HL-60 (cell line): ENCODE measurements at regions not wholly inside any gene's neighbourhood (a gene's known extent, or its start where the extent isn't known, plus 50 kb on each side); places are given as distances from the start of the nearest gene placed in this dataset.

Source experiments
- DNase-seq, 2 experiments: peaks; one replicate each; pipeline ENCODE4 v3.0.0-alpha.2; 2010 to 2020; ENCODE audit warnings: low read depth in 1 of 2, low spot score in 1 of 2
- H3K27ac ChIP-seq: fragments of 250-450 bp; sonication (Bioruptor Pico); replicated peaks from 2 replicates; pipeline ENCODE4 v1.5.1; 2020; ENCODE audit warnings: mild to moderate bottlenecking, moderate library complexity
- H3K27me3 ChIP-seq: fragments of 250-450 bp; sonication (Bioruptor Pico); 2 replicates; pipeline ENCODE4 v1.5.1; 2021; ENCODE audit warnings: mild to moderate bottlenecking, moderate library complexity; ENCODE audit not compliant: insufficient read depth, poor library complexity, severe bottlenecking
- H3K4me3 ChIP-seq: replicated peaks from 2 replicates; pipeline ENCODE4 v1.5.1; 2011; ENCODE audit warnings: mild to moderate bottlenecking, control low read depth, low read length; ENCODE audit not compliant: insufficient read depth
- GABPA ChIP-seq: IDR thresholded peaks from 2 replicates; pipeline ENCODE4 v1.6.1; 2012; ENCODE audit warnings: low read depth
- POLR2AphosphoS5 ChIP-seq: IDR thresholded peaks from 2 replicates; pipeline ENCODE4 v1.6.1; 2012; ENCODE audit warnings: low read depth
- SPI1 ChIP-seq: IDR thresholded peaks from 2 replicates; pipeline ENCODE4 v1.6.1; 2012; ENCODE audit warnings: low read depth, mild to moderate bottlenecking, borderline replicate concordance
- TF ChIP-seq, protein P1 (sequence below): IDR thresholded peaks from one replicate; pipeline ENCODE4 v1.5.1; 2011; ENCODE audit warnings: low read length, control low read depth, inconsistent platforms; ENCODE audit not compliant: insufficient read depth
- TF ChIP-seq, protein P2 (sequence below): IDR thresholded peaks from 2 replicates; pipeline ENCODE4 v1.6.1; 2012; ENCODE audit warnings: low read depth; ENCODE audit not compliant: insufficient replicate concordance

DNA sequence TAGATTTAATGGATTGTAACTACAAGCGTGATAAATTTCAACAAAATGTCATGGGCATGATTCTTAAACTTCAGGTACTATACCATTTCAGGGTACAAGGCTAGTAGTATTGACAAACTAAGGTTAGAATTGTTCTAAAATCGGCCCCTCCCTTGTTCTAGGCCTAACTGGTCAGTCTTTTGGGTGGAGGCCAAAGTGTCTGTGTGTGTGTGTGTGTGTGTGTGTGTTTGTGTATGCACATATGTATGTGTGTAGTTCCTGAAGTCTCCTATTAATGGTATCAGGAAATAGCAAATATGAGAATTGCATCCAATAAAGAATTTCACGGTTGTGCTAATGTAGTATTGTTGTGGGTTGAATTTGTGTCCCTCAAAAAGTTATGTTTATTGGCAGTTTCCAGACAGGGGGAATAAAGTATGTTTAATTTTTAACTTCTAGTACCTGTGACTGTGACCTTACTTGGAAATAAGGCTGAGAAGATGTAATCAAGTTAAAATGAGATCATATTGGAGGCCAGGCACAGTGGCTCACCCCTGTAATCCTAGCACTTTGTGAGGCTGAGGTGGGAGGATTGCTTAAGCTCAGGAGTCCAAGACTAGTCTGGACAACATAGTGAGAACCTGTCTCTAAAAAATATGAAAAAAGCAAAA, 119.2 kb downstream of the KLF5 start:
- no peak overlapping the region for H3K4me3 ChIP-seq
- H3K27me3 ChIP-seq = no peaks in the 10 kb centered on the region
- no peak for TF ChIP-seq GABPA
- TF ChIP-seq POLR2AphosphoS5 = no peak
- TF ChIP-seq, protein P1, sequence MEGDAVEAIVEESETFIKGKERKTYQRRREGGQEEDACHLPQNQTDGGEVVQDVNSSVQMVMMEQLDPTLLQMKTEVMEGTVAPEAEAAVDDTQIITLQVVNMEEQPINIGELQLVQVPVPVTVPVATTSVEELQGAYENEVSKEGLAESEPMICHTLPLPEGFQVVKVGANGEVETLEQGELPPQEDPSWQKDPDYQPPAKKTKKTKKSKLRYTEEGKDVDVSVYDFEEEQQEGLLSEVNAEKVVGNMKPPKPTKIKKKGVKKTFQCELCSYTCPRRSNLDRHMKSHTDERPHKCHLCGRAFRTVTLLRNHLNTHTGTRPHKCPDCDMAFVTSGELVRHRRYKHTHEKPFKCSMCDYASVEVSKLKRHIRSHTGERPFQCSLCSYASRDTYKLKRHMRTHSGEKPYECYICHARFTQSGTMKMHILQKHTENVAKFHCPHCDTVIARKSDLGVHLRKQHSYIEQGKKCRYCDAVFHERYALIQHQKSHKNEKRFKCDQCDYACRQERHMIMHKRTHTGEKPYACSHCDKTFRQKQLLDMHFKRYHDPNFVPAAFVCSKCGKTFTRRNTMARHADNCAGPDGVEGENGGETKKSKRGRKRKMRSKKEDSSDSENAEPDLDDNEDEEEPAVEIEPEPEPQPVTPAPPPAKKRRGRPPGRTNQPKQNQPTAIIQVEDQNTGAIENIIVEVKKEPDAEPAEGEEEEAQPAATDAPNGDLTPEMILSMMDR = no peak
- TF ChIP-seq, protein P2, sequence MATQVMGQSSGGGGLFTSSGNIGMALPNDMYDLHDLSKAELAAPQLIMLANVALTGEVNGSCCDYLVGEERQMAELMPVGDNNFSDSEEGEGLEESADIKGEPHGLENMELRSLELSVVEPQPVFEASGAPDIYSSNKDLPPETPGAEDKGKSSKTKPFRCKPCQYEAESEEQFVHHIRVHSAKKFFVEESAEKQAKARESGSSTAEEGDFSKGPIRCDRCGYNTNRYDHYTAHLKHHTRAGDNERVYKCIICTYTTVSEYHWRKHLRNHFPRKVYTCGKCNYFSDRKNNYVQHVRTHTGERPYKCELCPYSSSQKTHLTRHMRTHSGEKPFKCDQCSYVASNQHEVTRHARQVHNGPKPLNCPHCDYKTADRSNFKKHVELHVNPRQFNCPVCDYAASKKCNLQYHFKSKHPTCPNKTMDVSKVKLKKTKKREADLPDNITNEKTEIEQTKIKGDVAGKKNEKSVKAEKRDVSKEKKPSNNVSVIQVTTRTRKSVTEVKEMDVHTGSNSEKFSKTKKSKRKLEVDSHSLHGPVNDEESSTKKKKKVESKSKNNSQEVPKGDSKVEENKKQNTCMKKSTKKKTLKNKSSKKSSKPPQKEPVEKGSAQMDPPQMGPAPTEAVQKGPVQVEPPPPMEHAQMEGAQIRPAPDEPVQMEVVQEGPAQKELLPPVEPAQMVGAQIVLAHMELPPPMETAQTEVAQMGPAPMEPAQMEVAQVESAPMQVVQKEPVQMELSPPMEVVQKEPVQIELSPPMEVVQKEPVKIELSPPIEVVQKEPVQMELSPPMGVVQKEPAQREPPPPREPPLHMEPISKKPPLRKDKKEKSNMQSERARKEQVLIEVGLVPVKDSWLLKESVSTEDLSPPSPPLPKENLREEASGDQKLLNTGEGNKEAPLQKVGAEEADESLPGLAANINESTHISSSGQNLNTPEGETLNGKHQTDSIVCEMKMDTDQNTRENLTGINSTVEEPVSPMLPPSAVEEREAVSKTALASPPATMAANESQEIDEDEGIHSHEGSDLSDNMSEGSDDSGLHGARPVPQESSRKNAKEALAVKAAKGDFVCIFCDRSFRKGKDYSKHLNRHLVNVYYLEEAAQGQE = no peak
- TF ChIP-seq SPI1 = no peak
- DNase-seq = no peak
- no peak overlapping the region for H3K27ac ChIP-seq

DNA sequence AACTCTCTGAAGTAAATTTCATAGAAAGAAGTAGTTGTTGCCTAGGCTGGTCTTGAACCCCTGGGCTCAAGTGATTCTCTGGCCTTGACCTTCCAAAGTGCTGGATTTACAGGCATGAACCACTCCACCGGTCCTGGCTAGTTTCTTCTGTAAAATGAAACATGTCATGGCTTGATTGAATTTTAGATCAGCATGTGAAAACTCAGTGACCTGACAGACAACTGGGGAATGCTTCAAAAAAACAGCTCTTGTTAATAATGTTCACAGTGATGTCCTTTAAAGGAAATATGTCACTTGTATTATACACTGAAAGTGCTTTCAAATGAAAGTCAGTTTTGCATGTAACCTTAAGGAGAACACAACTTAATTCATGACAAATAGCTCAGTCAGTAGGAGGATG, 118.2 kb downstream of the KLF5 start:
- Histone ChIP-seq H3K27ac (no peak overlapping the region), H3K27me3 (no peaks in the 10 kb centered on the region), H3K4me3 (no peak overlapping the region)
- no peak for TF ChIP-seq GABPA
- no peak for TF ChIP-seq POLR2AphosphoS5
- TF ChIP-seq, protein P1 = no peak
- TF ChIP-seq, protein P2 = no peak
- no peak for TF ChIP-seq SPI1
- DNase-seq = no peak

DNA sequence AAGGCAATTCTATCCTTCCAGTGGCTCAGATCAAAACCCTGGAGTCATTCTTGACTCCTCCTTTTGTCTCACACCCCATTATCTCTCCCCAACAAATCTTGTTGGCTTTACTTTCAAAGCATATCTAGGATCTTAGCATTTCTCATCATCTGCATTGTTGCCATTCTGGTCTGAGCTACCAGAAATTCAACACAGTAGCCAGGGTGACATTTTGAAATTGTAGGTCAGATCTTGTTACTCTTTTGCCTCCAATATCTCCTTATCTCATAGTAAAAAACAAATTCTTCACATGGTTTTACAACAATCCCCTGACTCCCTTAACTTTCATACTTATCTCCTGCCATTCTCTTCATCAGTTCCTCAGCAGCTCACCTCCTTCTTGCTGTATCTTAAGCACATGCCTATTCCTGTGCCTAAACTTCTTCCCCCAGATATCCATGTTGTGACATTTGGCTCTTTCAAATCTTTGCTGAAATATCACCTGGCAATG, 115.8 kb downstream of the KLF5 start:
- Histone ChIP-seq H3K4me3 (no peak overlapping the region), H3K27me3 (peaks cover 2% of the 10 kb centered on the region), H3K27ac (no peak overlapping the region)
- DNase-seq = no peak
- no peak for TF ChIP-seq SPI1
- TF ChIP-seq, protein P2 = no peak
- no peak for TF ChIP-seq GABPA
- TF ChIP-seq, protein P1 = no peak
- TF ChIP-seq POLR2AphosphoS5 = no peak
